ENCODE measurements at regions not wholly inside any gene's neighbourhood (a gene's known extent, or its start where the extent isn't known, plus 50 kb on each side); places are given as distances from the start of the nearest gene placed in this dataset.

DNA sequence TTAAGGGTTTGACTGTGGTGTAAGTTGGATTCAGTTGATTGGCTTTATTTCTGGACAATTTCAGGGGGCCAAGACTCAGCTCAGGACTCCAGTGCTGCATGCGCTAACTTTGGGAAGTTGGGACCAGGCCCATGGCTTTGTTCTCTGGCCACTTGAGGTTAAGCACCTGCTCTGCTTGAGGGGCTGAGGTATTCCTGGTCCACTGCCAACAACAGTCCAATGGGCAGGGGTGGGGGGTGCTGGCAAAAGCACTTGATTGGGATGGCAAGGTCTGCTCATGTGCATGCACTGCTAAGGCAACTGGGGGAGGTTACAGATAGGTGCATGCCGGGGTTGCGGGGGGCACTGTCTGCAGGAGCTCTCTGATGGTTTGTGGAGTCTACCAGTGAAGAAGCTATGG, 52.6 kb upstream of the ASB17 start:
- TF ChIP-seq EZH2phosphoT487 (IDR thresholded peaks at IDR 0.05; ENCODE audit: borderline replicate concordance, low read depth, low read length) (no peak), CTCF (conservative IDR thresholded peaks at IDR 0.05; ENCODE audit: low read length) (no peak)
- ChIA-PET CTCF (ENCODE audit: unreplicated experiment) (no interaction called here), POLR2A (interaction anchor here (0.6 to 1.5 kb wide), 4 partner anchors 15 to 588 kb away, joined by 3 read pairs; no protein-coding TSS in a partner anchor)
- DNase-seq (ENCODE audit: low spot score), result no peak
- no peaks in the 10 kb centered on the region for H3K79me2 ChIP-seq (ENCODE audit: insufficient read depth, low read depth, low read length)
- no peaks in the 10 kb centered on the region for H3K4me1 ChIP-seq (ENCODE audit: insufficient read depth, low read length, poor library complexity, severe bottlenecking)
- no peaks in the 10 kb centered on the region for H3K9me3 ChIP-seq (ENCODE audit: low read length)
- no peaks in the 10 kb centered on the region for H3K36me3 ChIP-seq (ENCODE audit: insufficient read depth, low read length)
- no TSS peak for BruUV-seq (replicated peaks)
- no peaks in the 10 kb centered on the region for H4K20me1 ChIP-seq (ENCODE audit: insufficient read depth, low read length)
- H3K4me3 ChIP-seq (ENCODE audit: low read depth, low read length, poor library complexity, severe bottlenecking), result no peak overlapping the region
- H2AFZ ChIP-seq (ENCODE audit: low read length), result no peak overlapping the region
- H3K9me2 ChIP-seq (ENCODE audit: insufficient read depth, low read length), result no peaks in the 10 kb centered on the region
- H3K4me2 ChIP-seq (ENCODE audit: low read length), result no peak overlapping the region
- intact Hi-C loops (cut with micrococcal nuclease; ENCODE audit: unreplicated experiment), result no loop called here
- H3K27ac ChIP-seq (ENCODE audit: low read depth, low read length, poor library complexity, severe bottlenecking), result no peak overlapping the region

- ChIA-PET CTCF (ENCODE audit: unreplicated experiment) (interaction anchor here (0.6 kb wide), 1 partner anchor 443 kb away, joined by 4 read pairs; no protein-coding TSS in a partner anchor), POLR2A (interaction anchor here (0.6 to 0.7 kb wide), 4 partner anchors 362 to 1333 kb away, joined by 3 to 4 read pairs (median 3); no protein-coding TSS in a partner anchor)
- no peak for DNase-seq (ENCODE audit: low spot score)
- Histone ChIP-seq H3K79me2 (ENCODE audit: insufficient read depth, low read depth, low read length) (no peaks in the 10 kb centered on the region), H3K27ac (ENCODE audit: low read depth, low read length, poor library complexity, severe bottlenecking) (no peak overlapping the region), H3K4me3 (ENCODE audit: low read depth, low read length, poor library complexity, severe bottlenecking) (no peak overlapping the region), H4K20me1 (ENCODE audit: insufficient read depth, low read length) (no peaks in the 10 kb centered on the region), H3K9me3 (ENCODE audit: low read length) (no peaks in the 10 kb centered on the region), H2AFZ (ENCODE audit: low read length) (no peak overlapping the region), H3K4me1 (ENCODE audit: insufficient read depth, low read length, poor library complexity, severe bottlenecking) (no peaks in the 10 kb centered on the region), H3K4me2 (ENCODE audit: low read length) (no peak overlapping the region), H3K36me3 (ENCODE audit: insufficient read depth, low read length) (no peaks in the 10 kb centered on the region), H3K9me2 (ENCODE audit: insufficient read depth, low read length) (no peaks in the 10 kb centered on the region)
- intact Hi-C loops (cut with micrococcal nuclease; ENCODE audit: unreplicated experiment), result no loop called here
- no peak for TF ChIP-seq CTCF (conservative IDR thresholded peaks at IDR 0.05; ENCODE audit: low read length)
- no peak for TF ChIP-seq EZH2phosphoT487 (IDR thresholded peaks at IDR 0.05; ENCODE audit: borderline replicate concordance, low read depth, low read length)
- BruUV-seq (replicated peaks), result no TSS peak
These were observed 53.6 kb upstream of the ASB17 start for GRCh38 chr1:75985827-75986226.

DNA sequence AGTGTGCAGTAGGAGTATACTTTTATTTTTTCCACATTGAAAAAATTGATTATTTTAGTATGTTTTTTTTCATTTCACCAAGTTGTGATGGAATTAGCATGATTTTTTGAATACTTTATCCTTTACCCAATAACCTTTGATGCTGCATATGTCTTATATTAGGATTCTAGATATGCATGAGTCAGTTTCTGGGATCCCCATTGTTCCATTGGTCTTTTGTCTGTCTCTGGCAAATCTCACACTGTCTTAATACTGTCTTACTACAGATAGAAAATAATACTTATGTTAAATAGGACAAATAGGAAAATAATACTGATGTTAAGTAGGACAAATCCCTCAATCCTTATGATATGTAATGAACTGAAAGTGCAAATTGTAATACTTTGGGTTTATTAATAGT, 54.3 kb upstream of the ASB17 start:
- no peaks in the 10 kb centered on the region for H3K9me3 ChIP-seq (ENCODE audit: low read length)
- no TSS peak for BruUV-seq (replicated peaks)
- TF ChIP-seq CTCF (conservative IDR thresholded peaks at IDR 0.05; ENCODE audit: low read length) (no peak), EZH2phosphoT487 (IDR thresholded peaks at IDR 0.05; ENCODE audit: borderline replicate concordance, low read depth, low read length) (no peak)
- ChIA-PET CTCF (ENCODE audit: unreplicated experiment) (no interaction called here), POLR2A (no interaction called here)
- H3K4me1 ChIP-seq (ENCODE audit: insufficient read depth, low read length, poor library complexity, severe bottlenecking), result no peaks in the 10 kb centered on the region
- H3K79me2 ChIP-seq (ENCODE audit: insufficient read depth, low read depth, low read length), result no peaks in the 10 kb centered on the region
- no peaks in the 10 kb centered on the region for H3K9me2 ChIP-seq (ENCODE audit: insufficient read depth, low read length)
- no peak overlapping the region for H3K4me2 ChIP-seq (ENCODE audit: low read length)
- H2AFZ ChIP-seq (ENCODE audit: low read length), result no peak overlapping the region
- H3K4me3 ChIP-seq (ENCODE audit: low read depth, low read length, poor library complexity, severe bottlenecking), result no peak overlapping the region
- H4K20me1 ChIP-seq (ENCODE audit: insufficient read depth, low read length), result no peaks in the 10 kb centered on the region
- intact Hi-C loops (cut with micrococcal nuclease; ENCODE audit: unreplicated experiment), result no loop called here
- no peaks in the 10 kb centered on the region for H3K36me3 ChIP-seq (ENCODE audit: insufficient read depth, low read length)
- no peak overlapping the region for H3K27ac ChIP-seq (ENCODE audit: low read depth, low read length, poor library complexity, severe bottlenecking)
- DNase-seq (ENCODE audit: low spot score), result no peak

All from OCI-LY7 (cell line).